ENCODE measurements at regions not wholly inside any gene's neighbourhood (a gene's known extent, or its start where the extent isn't known, plus 50 kb on each side); places are given as distances from the start of the nearest gene placed in this dataset.

DNA sequence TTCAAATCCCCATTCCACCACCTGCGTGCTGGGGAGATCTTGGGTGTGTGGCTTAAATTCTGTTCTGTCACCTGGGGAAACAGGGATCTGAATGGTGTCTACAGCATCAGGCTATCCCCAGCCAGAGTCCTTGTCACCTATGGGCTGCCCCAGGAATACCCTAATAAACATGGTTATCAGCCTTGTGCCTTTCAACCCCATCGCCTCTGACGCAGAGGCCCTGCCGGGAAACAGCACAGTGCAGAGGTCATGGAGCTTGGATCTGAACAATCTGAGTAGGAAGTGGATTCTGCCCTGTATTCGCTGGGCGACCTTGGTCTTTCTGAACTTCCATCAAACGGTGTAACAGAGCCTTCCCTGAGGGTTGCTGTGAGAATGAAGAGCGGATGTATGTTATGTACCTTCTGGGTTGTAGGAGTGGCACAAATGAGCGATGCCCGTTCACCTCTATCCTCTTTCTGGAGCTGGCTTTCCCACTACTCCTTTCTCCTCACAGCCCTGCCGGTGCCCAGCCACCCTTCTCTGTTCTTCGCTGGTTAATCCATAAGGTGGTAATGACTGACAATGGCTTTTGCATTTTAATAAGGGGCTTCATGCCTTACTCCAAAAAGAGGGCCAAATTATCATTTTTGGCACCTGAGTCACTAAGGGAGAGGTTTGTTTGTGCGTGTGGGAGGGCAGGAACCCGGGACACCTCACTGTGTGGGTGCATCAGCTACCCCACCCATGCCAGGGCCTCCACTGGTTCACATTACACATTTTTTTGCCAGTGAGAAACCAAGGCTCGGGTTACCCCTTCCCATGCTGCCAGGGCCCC, 256.5 kb downstream of the MYCN start:
- TF ChIP-seq CTCF (IDR thresholded peaks at IDR 0.05; ENCODE audit: insufficient read depth, low read length, poor library complexity, severe bottlenecking) (no peak), EZH2phosphoT487 (conservative IDR thresholded peaks at IDR 0.05; ENCODE audit: low read length) (no peak)
